A673 (cell line): ENCODE measurements at regions not wholly inside any gene's neighbourhood (a gene's known extent, or its start where the extent isn't known, plus 50 kb on each side); places are given as distances from the start of the nearest gene placed in this dataset.

Experiments
- BruUV-seq: library from RNA; stranded (reverse); fragments of 400-500 nt; replicated peaks from 2 replicates; lab custom pipeline; 2021; lab: Mats Ljungman, UMichigan
- CTCF ChIA-PET: fragments of 300-600 bp; sonication (Branson Sonifier 250); formaldehyde crosslinking; loops from one replicate; lab custom pipeline; 2022; ENCODE audit warnings: antibody characterized with exemption; lab: Charles Lee
- POLR2A ChIA-PET: fragments of 300-600 bp; sonication (Branson Sonifier 250); formaldehyde crosslinking; loops from one replicate; lab custom pipeline; 2022; ENCODE audit warnings: antibody characterized with exemption; ENCODE audit not compliant: low non-redundant PET; lab: Charles Lee
- DNase-seq: peaks from one replicate; pipeline ENCODE4 v3.0.0-alpha.2; 2015; ENCODE audit warnings: low spot score
- H3K27ac ChIP-seq: fragments of 200-600 bp; sonication (generic); 2 replicates; pipeline ENCODE4 v1.5.1; 2016; ENCODE audit warnings: mixed run types, low read depth, mild to moderate bottlenecking, mixed read lengths, antibody characterized with exemption, low read length; ENCODE audit not compliant: poor library complexity, severe bottlenecking
- H3K27me3 ChIP-seq: fragments of 200-600 bp; sonication (generic); replicated peaks from 2 replicates; pipeline ENCODE4 v1.6.1; 2017; ENCODE audit warnings: mixed run types, low read depth, mild to moderate bottlenecking, mixed read lengths, antibody characterized with exemption, low read length; ENCODE audit not compliant: insufficient read depth, poor library complexity
- H3K36me3 ChIP-seq: fragments of 200-600 bp; sonication (generic); 2 replicates; pipeline ENCODE4 v1.6.1; 2016; ENCODE audit warnings: mixed run types, mild to moderate bottlenecking, mixed read lengths, antibody characterized with exemption, low read length; ENCODE audit not compliant: insufficient read depth, poor library complexity, severe bottlenecking
- H3K4me1 ChIP-seq: fragments of 200-600 bp; sonication (generic); 2 replicates; pipeline ENCODE4 v1.6.1; 2017; ENCODE audit warnings: mixed run types, mild to moderate bottlenecking, mixed read lengths, antibody characterized with exemption, low read length; ENCODE audit not compliant: insufficient read depth, poor library complexity, severe bottlenecking
- H3K4me3 ChIP-seq: fragments of 200-600 bp; sonication (generic); 2 replicates; pipeline ENCODE4 v1.5.1; 2016; ENCODE audit warnings: low read depth, mixed run types, mild to moderate bottlenecking, mixed read lengths, low read length; ENCODE audit not compliant: poor library complexity, severe bottlenecking
- H3K9me3 ChIP-seq: fragments of 200-600 bp; sonication (generic); 2 replicates; pipeline ENCODE4 v1.6.1; 2016; ENCODE audit warnings: mixed run types, low read depth, mild to moderate bottlenecking, mixed read lengths, antibody characterized with exemption, low read length; ENCODE audit not compliant: poor library complexity, severe bottlenecking
- EZH2 ChIP-seq: fragments of 200-600 bp; sonication (generic); IDR thresholded peaks from 2 replicates; pipeline ENCODE4 v1.6.1; 2017; ENCODE audit warnings: borderline replicate concordance, low read depth, mild to moderate bottlenecking, mixed read lengths, antibody characterized with exemption, low read length; ENCODE audit not compliant: poor library complexity, severe bottlenecking
- intact Hi-C: fragments of 100-400 bp; cut with micrococcal nuclease; formaldehyde crosslinking; loops from one replicate; pipeline ENCODE4 v1.10.0; 2022; ENCODE audit not compliant: unreplicated experiment
- TF ChIP-seq, protein P1 (sequence below): fragments of 300-800, 200-600 bp; sonication (generic); conservative IDR thresholded peaks from 2 replicates; pipeline ENCODE4 v1.5.1; 2017; ENCODE audit warnings: low read depth, mild to moderate bottlenecking, antibody characterized with exemption, low read length, moderate library complexity, mixed read lengths

GRCh38 chr5:4947106-4947505, 193.0 kb upstream of the ADAMTS16 start:
- TF ChIP-seq EZH2: no peak
- TF ChIP-seq, protein P1, sequence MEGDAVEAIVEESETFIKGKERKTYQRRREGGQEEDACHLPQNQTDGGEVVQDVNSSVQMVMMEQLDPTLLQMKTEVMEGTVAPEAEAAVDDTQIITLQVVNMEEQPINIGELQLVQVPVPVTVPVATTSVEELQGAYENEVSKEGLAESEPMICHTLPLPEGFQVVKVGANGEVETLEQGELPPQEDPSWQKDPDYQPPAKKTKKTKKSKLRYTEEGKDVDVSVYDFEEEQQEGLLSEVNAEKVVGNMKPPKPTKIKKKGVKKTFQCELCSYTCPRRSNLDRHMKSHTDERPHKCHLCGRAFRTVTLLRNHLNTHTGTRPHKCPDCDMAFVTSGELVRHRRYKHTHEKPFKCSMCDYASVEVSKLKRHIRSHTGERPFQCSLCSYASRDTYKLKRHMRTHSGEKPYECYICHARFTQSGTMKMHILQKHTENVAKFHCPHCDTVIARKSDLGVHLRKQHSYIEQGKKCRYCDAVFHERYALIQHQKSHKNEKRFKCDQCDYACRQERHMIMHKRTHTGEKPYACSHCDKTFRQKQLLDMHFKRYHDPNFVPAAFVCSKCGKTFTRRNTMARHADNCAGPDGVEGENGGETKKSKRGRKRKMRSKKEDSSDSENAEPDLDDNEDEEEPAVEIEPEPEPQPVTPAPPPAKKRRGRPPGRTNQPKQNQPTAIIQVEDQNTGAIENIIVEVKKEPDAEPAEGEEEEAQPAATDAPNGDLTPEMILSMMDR: no peak
- H3K36me3 ChIP-seq: no peaks in the 10 kb centered on the region
- no peaks in the 10 kb centered on the region for H3K9me3 ChIP-seq
- BruUV-seq: no TSS peak
- H3K4me3 ChIP-seq: no peak overlapping the region
- intact Hi-C loops: no loop called here
- peaks cover 34% of the 10 kb centered on the region for H3K27me3 ChIP-seq
- ChIA-PET CTCF (no interaction called here), POLR2A (no interaction called here)
- no peak overlapping the region for H3K27ac ChIP-seq
- no peaks in the 10 kb centered on the region for H3K4me1 ChIP-seq
- DNase-seq: no peak

- DNase-seq: no peak
These were observed 192.1 kb upstream of the ADAMTS16 start for GRCh38 chr5:4947893-4948536.

DNA sequence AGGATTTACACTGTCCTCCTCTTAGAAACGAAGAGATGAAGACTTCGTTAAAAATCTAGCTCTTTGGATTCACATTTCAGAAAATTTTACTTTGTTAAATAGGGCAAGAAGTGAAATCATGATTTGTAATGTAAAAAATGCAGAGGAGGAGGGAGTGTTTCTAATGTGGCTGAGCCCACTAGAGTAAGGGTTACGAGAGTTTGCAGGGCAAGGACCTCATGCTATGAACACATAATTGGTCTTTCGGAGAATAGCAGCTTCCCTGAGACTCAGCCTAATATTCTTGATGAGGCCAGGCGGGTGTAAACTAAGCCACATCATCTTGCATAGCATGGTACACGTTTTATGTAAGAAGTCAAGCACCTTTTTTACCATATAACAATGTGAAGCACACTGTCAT, 191.0 kb upstream of the ADAMTS16 start:
- no TSS peak for BruUV-seq
- Histone ChIP-seq H3K9me3 (no peaks in the 10 kb centered on the region), H3K36me3 (no peaks in the 10 kb centered on the region), H3K4me1 (no peaks in the 10 kb centered on the region), H3K4me3 (no peak overlapping the region), H3K27ac (no peak overlapping the region), H3K27me3 (peaks cover 46% of the 10 kb centered on the region)
- POLR2A ChIA-PET: no interaction called here
- no peak for TF ChIP-seq EZH2
- TF ChIP-seq, protein P1: no peak
- intact Hi-C loops: no loop called here
- no peak for DNase-seq
- CTCF ChIA-PET: no interaction called here

More at GRCh38 chr5:4947893-4948536, 192.1 kb upstream of the ADAMTS16 start:
- Histone ChIP-seq H3K4me3 (no peak overlapping the region), H3K36me3 (no peaks in the 10 kb centered on the region), H3K4me1 (no peaks in the 10 kb centered on the region), H3K9me3 (no peaks in the 10 kb centered on the region), H3K27ac (no peak overlapping the region), H3K27me3 (peaks cover 41% of the 10 kb centered on the region)
- ChIA-PET POLR2A (no interaction called here), CTCF (no interaction called here)
- BruUV-seq: no TSS peak
- TF ChIP-seq EZH2: no peak
- TF ChIP-seq, protein P1: no peak
- intact Hi-C loops: no loop called here
